Body of pancreas (tissue), 4 donors: ENCODE measurements at regions not wholly inside any gene's neighbourhood (a gene's known extent, or its start where the extent isn't known, plus 50 kb on each side); places are given as distances from the start of the nearest gene placed in this dataset.
"Not testable (repeated sequence)": the region's sequence is repeated elsewhere in the genome, so short reads cannot be mapped to it uniquely, and the experiment has no call there.

Source experiments
- ATAC-seq: fragments of 150-250 bp; one replicate; pipeline ENCODE4 v1.9.1; 2016
- DNase-seq, 4 donors: peaks; one replicate each; pipeline ENCODE4 v3.0.0-alpha.2; 2019
- H3K27ac ChIP-seq, 4 donors: fragments of 200-600 bp; sonication (generic); 1 replicate in 3 of 4; 2 replicates in 1 of 4; pipeline versions ENCODE4 v1.5.1 to v1.6.1; 2016 to 2019; ENCODE audit warnings: mild to moderate bottlenecking in 1 of 4, mixed read lengths in 1 of 4, moderate library complexity in 1 of 4
- H3K27me3 ChIP-seq, 2 donors: fragments of 200-600 bp; sonication (generic); one replicate each; pipeline ENCODE4 v1.6.0; 2016; ENCODE audit warnings: mild to moderate bottlenecking in 1 of 2
- H3K36me3 ChIP-seq, 2 donors: fragments of 200-600 bp; sonication (generic); replicated peaks in 1 of 2; 2 replicates each; pipeline ENCODE4 v1.5.1; 2016; ENCODE audit warnings: low read depth in 2 of 2; ENCODE audit not compliant: insufficient read depth in 1 of 2
- H3K4me1 ChIP-seq: fragments of 200-600 bp; sonication (generic); one replicate; pipeline ENCODE4 v1.6.0; 2016
- H3K4me3 ChIP-seq, 2 donors: fragments of 200-600 bp; sonication (generic); 1 replicate in 1 of 2; 2 replicates in 1 of 2; pipeline ENCODE4 v1.5.1; 2016 to 2019
- H3K9me3 ChIP-seq, 3 donors: fragments of 200-600 bp; sonication (generic); 1 replicate in 2 of 3; 2 replicates in 1 of 3; pipeline ENCODE4 v1.5.1; 2016
- WGBS, 2 donors: methylation state at CpG; one replicate each; pipeline ENCODE4 v1.1.5; 2017; 5-methylcytosine and 5-hydroxymethylcytosine counted together
- intact Hi-C: fragments of 100-400 bp; cut with DNase I; formaldehyde crosslinking; loops from one replicate; pipeline ENCODE4 v1.15.1; 2023
- TF ChIP-seq, protein P1 (sequence below), 7 experiments: fragments of 450-650 bp in 4 of 7; fragments of 200-600 bp in 3 of 7; sonication (generic) in 3 of 7; IDR thresholded peaks; one replicate each; pipeline ENCODE4 v1.5.1; 2016 to 2019; ENCODE audit warnings: antibody characterized with exemption in 7 of 7

DNA sequence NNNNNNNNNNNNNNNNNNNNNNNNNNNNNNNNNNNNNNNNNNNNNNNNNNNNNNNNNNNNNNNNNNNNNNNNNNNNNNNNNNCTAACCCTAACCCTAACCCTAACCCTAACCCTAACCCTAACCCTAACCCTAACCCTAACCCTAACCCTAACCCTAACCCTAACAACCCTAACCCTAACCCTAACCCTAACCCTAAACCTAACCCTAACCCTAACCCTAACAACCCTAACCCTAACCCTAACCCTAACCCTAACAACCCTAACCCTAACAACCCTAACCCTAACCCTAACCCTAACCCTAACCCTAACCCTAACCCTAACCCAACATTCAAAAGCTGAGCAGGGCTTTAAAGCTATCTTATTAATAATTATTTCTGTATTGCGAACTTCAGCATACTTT, 182.5 kb upstream of the FAM20C start:
- H3K36me3 ChIP-seq, H3K27ac ChIP-seq, H3K4me3 ChIP-seq, intact Hi-C loops, H3K27me3 ChIP-seq, DNase-seq, H3K9me3 ChIP-seq, H3K4me1 ChIP-seq, ATAC-seq: not testable (repeated sequence)
- no CpG with 5 or more reads among the region's 1 CpG for WGBS, 2 donors

DNA sequence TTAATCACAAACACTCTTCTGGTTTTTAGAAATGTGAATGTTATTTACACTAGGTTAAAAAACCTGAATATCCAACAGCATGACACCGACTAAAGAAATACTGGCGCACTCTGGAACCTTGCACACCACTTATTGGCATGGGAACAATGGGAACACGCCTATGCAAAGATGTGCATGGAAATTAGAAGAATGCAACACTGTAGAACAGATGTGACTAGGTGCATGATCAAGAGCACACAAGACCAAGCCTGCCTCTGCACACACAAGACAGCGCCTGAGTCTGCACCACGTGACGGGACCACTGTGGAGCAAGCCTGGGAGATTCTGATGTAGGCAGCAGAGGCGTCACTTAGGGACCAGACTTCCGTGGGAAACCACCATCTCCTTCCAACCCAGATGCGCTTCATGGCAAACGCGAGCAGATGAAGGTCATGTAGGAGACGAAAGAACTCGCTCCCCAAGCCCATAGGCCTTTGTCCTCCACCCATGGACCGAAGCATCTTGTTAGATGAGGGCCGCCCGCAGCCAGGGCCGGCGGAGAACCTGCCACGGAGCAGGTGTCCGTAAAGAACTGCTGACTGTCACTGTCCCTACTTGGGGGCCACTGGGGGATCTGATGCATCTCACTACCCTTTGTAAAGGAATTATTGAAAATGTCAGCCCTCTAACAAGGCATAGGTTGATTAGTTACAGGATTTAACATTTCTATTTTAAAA, 159.6 kb upstream of the FAM20C start:
- WGBS, 2 donors: 80 to 86% methylated on average over 2 to 5 of the region's 20 CpGs
- intact Hi-C loops, H3K4me3 ChIP-seq, H3K9me3 ChIP-seq, H3K4me1 ChIP-seq, H3K27ac ChIP-seq, ATAC-seq, H3K36me3 ChIP-seq, H3K27me3 ChIP-seq, DNase-seq: not testable (repeated sequence)

DNA sequence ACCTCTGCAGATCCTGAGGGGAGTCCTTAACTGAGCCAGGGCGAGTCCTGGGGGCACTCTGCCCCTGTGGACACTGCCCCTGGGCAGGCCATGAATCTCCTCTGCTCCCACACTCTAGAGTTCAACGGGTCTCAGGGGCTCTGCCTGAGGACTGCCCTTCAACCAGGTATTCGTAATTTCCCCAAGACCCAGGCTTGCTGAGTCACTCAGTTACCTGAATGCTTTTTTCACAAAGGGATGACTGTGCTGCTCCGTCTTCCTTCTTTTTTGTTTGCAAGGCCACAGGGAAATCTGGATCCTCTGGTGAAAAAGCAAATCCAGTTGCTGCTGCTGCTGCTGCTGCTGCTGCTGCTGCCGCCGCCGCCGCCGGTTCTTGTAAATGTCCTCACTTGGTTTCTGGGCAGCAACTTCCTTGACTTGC, 157.2 kb upstream of the FAM20C start:
- intact Hi-C loops, H3K27ac ChIP-seq, H3K36me3 ChIP-seq, ATAC-seq, H3K27me3 ChIP-seq, H3K9me3 ChIP-seq, H3K4me1 ChIP-seq, H3K4me3 ChIP-seq: not testable (repeated sequence)
- DNase-seq: peak in 1 of 4 donors; percentile 6
- WGBS, 2 donors: 51 to 74% methylated on average over 4 to 7 of the region's 9 CpGs

DNA sequence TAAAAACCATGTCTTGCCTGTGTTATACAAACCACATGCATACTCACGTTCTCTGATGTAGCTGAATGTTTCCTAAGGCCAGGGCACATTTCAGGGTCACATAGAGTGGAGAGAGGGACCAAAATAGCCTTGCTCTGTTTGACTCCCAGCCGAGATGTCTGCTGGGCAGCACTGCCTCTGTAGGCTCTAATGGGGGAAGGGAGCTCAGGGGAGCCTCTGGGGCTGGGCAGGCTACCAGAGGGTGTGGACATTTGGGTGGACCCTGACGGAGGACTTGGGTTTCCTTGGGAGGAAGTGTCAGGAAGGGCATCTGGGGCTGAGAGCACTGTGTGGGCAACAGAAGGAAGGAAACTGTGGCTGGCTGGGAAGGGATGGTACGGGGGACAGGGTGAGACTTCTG, 155.8 kb upstream of the FAM20C start:
- H3K4me1 ChIP-seq, H3K36me3 ChIP-seq, H3K4me3 ChIP-seq, H3K27me3 ChIP-seq, DNase-seq, H3K27ac ChIP-seq, ATAC-seq, H3K9me3 ChIP-seq, intact Hi-C loops: not testable (repeated sequence)
- WGBS, 2 donors: no CpG with 5 or more reads among the region's 4 CpGs

DNA sequence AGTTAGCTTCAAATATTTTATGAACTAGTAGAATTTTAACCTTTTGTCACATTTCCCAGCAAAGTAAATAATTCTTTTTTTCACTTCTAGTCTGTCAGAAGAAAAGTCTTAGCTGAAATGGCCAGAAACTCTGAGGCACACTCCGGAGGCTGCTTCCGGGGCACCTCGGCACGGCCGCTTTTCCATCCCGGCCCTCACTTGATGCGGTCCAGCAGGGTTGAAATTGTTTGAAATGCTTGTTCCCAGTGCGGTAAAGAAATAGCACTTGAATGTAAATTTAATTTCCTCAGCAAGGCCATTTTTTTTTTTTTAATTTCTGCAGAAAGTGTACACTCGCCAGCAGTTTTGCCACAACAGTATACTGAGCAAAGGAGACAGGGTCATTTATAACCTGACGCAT, 154.7 kb upstream of the FAM20C start:
- DNase-seq, ATAC-seq, H3K4me1 ChIP-seq, H3K27me3 ChIP-seq, H3K27ac ChIP-seq, H3K36me3 ChIP-seq, H3K9me3 ChIP-seq, intact Hi-C loops, H3K4me3 ChIP-seq: not testable (repeated sequence)
- WGBS, 2 donors: 95 to 97% methylated on average over 8 to 9 of the region's 10 CpGs

DNA sequence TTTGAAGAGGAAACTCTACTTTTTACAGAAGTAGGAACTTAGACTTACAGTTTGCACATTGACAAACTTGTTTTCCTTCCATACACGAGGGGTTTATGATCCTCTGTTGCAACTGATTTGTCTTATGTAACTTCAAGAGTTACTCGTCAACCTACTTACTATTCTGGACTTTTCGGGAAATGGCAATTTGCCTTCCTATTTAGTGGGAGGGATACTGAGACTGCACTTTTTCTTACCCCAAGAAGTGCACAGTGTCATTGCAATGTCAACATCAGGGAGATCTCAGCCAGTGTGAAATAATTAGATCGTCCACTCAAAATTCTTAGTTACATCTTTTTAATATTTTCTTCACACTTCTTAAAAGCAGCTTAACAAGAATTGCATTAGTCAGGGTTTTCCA, 153.9 kb upstream of the FAM20C start:
- H3K27me3 ChIP-seq, H3K36me3 ChIP-seq, intact Hi-C loops, H3K4me1 ChIP-seq, H3K27ac ChIP-seq, ATAC-seq, H3K9me3 ChIP-seq, H3K4me3 ChIP-seq: not testable (repeated sequence)
- DNase-seq: peak in 1 of 4 donors; percentile 3
- 86% methylated on average over 1 of the region's 4 CpGs; no CpG with 5 or more reads in 1 of the 2 donors for WGBS, 2 donors

DNA sequence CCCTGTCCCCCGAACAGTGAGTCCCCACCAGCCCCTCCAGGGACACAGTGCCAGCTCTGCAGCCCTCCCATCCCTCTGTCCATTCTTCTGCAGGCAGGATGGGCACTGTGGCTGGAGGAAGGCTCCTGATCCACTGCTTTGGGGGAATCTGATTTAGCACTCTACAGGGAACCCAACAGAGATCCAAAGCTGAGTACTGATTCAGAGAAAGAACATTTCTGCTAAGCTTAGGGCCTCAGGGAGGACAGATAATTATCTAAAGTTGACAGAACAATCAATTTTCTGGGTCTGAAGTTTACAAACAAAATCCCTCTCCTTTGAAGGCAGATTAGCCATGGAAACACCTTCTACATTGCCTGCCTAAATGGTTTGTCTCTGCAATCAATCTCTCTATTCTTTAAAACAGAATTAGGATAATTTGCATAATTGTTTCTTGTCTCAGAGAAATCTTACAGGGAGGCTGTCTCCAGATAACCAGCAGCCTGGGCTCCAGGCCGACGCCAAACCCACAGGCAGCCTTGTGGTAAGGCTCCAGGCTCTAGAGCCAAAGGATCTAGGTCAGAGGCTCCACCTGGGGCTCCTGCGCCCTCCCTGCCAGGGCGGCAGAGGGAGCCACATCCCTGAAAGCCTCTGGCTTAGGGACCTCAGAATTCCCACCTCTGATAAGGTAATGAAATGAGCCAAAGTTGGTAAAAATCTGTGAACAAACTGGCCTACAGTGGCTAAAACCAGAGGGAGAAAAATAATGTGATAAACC, 152.2 kb upstream of the FAM20C start:
- TF ChIP-seq, protein P1, sequence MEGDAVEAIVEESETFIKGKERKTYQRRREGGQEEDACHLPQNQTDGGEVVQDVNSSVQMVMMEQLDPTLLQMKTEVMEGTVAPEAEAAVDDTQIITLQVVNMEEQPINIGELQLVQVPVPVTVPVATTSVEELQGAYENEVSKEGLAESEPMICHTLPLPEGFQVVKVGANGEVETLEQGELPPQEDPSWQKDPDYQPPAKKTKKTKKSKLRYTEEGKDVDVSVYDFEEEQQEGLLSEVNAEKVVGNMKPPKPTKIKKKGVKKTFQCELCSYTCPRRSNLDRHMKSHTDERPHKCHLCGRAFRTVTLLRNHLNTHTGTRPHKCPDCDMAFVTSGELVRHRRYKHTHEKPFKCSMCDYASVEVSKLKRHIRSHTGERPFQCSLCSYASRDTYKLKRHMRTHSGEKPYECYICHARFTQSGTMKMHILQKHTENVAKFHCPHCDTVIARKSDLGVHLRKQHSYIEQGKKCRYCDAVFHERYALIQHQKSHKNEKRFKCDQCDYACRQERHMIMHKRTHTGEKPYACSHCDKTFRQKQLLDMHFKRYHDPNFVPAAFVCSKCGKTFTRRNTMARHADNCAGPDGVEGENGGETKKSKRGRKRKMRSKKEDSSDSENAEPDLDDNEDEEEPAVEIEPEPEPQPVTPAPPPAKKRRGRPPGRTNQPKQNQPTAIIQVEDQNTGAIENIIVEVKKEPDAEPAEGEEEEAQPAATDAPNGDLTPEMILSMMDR (IDR thresholded peaks at IDR 0.05): peak in 3 of 7 experiments; percentile 24 to 36 (median 36)
- ATAC-seq (peak; percentile 47), DNase-seq (peak; percentile 16 to 52 (median 30))
- H3K9me3 ChIP-seq, H3K27me3 ChIP-seq, intact Hi-C loops, H3K4me1 ChIP-seq, H3K36me3 ChIP-seq, H3K4me3 ChIP-seq, H3K27ac ChIP-seq: not testable (repeated sequence)
- WGBS, 2 donors: 21 to 49% methylated on average over 3 of the region's 5 CpGs
